Astrocyte (in vitro differentiated cells and primary cell): ENCODE measurements at regions not wholly inside any gene's neighbourhood (a gene's known extent, or its start where the extent isn't known, plus 50 kb on each side); places are given as distances from the start of the nearest gene placed in this dataset.

Source experiments
- DNase-seq: peaks from one replicate; pipeline ENCODE4 v3.0.0-alpha.2; 2010; ENCODE audit warnings: low read depth
- FAIRE-seq: peaks from 2 replicates; lab custom pipeline; 2011; peaks lifted over from hg19 to GRCh38; lab: Jason Lieb, UNC
- H2AFZ ChIP-seq: 2 replicates; pipeline ENCODE4 v1.6.0; 2012; ENCODE audit warnings: low read depth, low read length, inconsistent platforms
- H3K27ac ChIP-seq: 2 replicates; pipeline ENCODE4 v1.5.1; 2011; ENCODE audit warnings: low read depth, low read length, inconsistent platforms
- H3K27me3 ChIP-seq: 2 replicates; pipeline ENCODE4 v1.6.0; 2011; ENCODE audit warnings: low read length, inconsistent platforms; ENCODE audit not compliant: insufficient read depth
- H3K36me3 ChIP-seq: 2 replicates; pipeline ENCODE4 v1.5.1; 2011; ENCODE audit warnings: low read length, inconsistent platforms; ENCODE audit not compliant: insufficient read depth
- H3K4me1 ChIP-seq: 2 replicates; pipeline ENCODE4 v1.5.1; 2011; ENCODE audit warnings: low read length, inconsistent platforms; ENCODE audit not compliant: insufficient read depth
- H3K4me2 ChIP-seq: 2 replicates; pipeline ENCODE4 v1.6.0; 2012; ENCODE audit warnings: low read length, inconsistent platforms
- H3K4me3 ChIP-seq: 2 replicates; pipeline ENCODE4 v1.5.1; 2011; ENCODE audit warnings: low read depth, mild to moderate bottlenecking, low read length, inconsistent platforms; ENCODE audit not compliant: insufficient read depth
- H3K79me2 ChIP-seq: 2 replicates; pipeline ENCODE4 v1.6.0; 2012; ENCODE audit warnings: mild to moderate bottlenecking, low read length, inconsistent platforms; ENCODE audit not compliant: insufficient read depth
- H3K9ac ChIP-seq: 2 replicates; pipeline ENCODE4 v1.6.0; 2012; ENCODE audit warnings: mild to moderate bottlenecking, low read length, inconsistent platforms
- H3K9me3 ChIP-seq: 2 replicates; pipeline ENCODE4 v1.5.1; 2012; ENCODE audit warnings: low read depth, mild to moderate bottlenecking, low read length, inconsistent platforms; ENCODE audit not compliant: insufficient read depth
- H4K20me1 ChIP-seq: 2 replicates; pipeline ENCODE4 v1.6.0; 2012; ENCODE audit warnings: low read length, inconsistent platforms; ENCODE audit not compliant: insufficient read depth
- H3K27ac Mint-ChIP-seq: one replicate; pipeline ENCODE4 v1.8.0; 2021; ENCODE audit warnings: mild to moderate bottlenecking, mixed read lengths; ENCODE audit not compliant: unreplicated experiment
- H3K27me3 Mint-ChIP-seq: one replicate; pipeline ENCODE4 v1.8.0; 2021; ENCODE audit warnings: low read depth, mixed read lengths; ENCODE audit not compliant: unreplicated experiment
- H3K36me3 Mint-ChIP-seq: one replicate; pipeline ENCODE4 v1.8.0; 2021; ENCODE audit warnings: low read depth, mixed read lengths; ENCODE audit not compliant: unreplicated experiment
- H3K4me1 Mint-ChIP-seq: one replicate; pipeline ENCODE4 v1.8.0; 2021; ENCODE audit warnings: low read depth, mixed read lengths; ENCODE audit not compliant: unreplicated experiment
- H3K4me3 Mint-ChIP-seq: one replicate; pipeline ENCODE4 v1.8.0; 2021; ENCODE audit warnings: mild to moderate bottlenecking, moderate library complexity, mixed read lengths; ENCODE audit not compliant: unreplicated experiment
- H3K9me3 Mint-ChIP-seq: one replicate; pipeline ENCODE4 v1.8.0; 2021; ENCODE audit warnings: mild to moderate bottlenecking, mixed read lengths; ENCODE audit not compliant: unreplicated experiment
- CTCF ChIP-seq: IDR thresholded peaks from 2 replicates; pipeline ENCODE4 v1.5.1; 2011; ENCODE audit warnings: low read depth, mild to moderate bottlenecking, inconsistent platforms, low read length, moderate library complexity; ENCODE audit not compliant: insufficient read depth
- EZH2 ChIP-seq: IDR thresholded peaks from 2 replicates; pipeline ENCODE4 v1.6.1; 2012; ENCODE audit warnings: mild to moderate bottlenecking, low read length, inconsistent platforms; ENCODE audit not compliant: insufficient read depth

GRCh38 chr13:91014696-91015095 is 332.8 kb upstream of the MIR17HG start:
- Histone ChIP-seq H3K4me3 (no peak overlapping the region), H3K4me1 (no peaks in the 10 kb centered on the region), H3K9ac (no peak overlapping the region), H3K79me2 (no peaks in the 10 kb centered on the region), H2AFZ (no peak overlapping the region), H3K27ac (no peak overlapping the region), H4K20me1 (no peaks in the 10 kb centered on the region), H3K27me3 (no peaks in the 10 kb centered on the region), H3K36me3 (no peaks in the 10 kb centered on the region), H3K4me2 (no peak overlapping the region), H3K9me3 (no peaks in the 10 kb centered on the region)
- FAIRE-seq (no peak), DNase-seq (no peak)
- Mint-ChIP-seq H3K27ac (no peak overlapping the region), H3K9me3 (no peaks in the 10 kb centered on the region), H3K4me3 (no peak overlapping the region), H3K4me1 (no peaks in the 10 kb centered on the region), H3K27me3 (no peaks in the 10 kb centered on the region), H3K36me3 (no peaks in the 10 kb centered on the region)
- no peak for TF ChIP-seq EZH2
- TF ChIP-seq CTCF, result no peak

- no peak overlapping the region for H3K4me3 Mint-ChIP-seq
- no peaks in the 10 kb centered on the region for H3K27me3 ChIP-seq
- no peaks in the 10 kb centered on the region for H4K20me1 ChIP-seq
- H3K4me3 ChIP-seq, result no peak overlapping the region
- H3K4me2 ChIP-seq, result peak overlapping the region; percentile 53
- DNase-seq (peak; percentile 8), FAIRE-seq (no peak)
- H3K4me1 Mint-ChIP-seq, result no peaks in the 10 kb centered on the region
- H3K4me1 ChIP-seq, result no peaks in the 10 kb centered on the region
- no peaks in the 10 kb centered on the region for H3K79me2 ChIP-seq
- no peak overlapping the region for H3K27ac ChIP-seq
- H3K9ac ChIP-seq, result no peak overlapping the region
- H2AFZ ChIP-seq, result no peak overlapping the region
- TF ChIP-seq CTCF (peak; percentile 82), EZH2 (no peak)
- H3K36me3 ChIP-seq, result no peaks in the 10 kb centered on the region
- no peaks in the 10 kb centered on the region for H3K9me3 ChIP-seq
- H3K27me3 Mint-ChIP-seq, result no peaks in the 10 kb centered on the region
- no peak overlapping the region for H3K27ac Mint-ChIP-seq
- H3K9me3 Mint-ChIP-seq, result no peaks in the 10 kb centered on the region
- no peaks in the 10 kb centered on the region for H3K36me3 Mint-ChIP-seq
Measured at GRCh38 chr13:91017031-91017668, 330.3 kb upstream of the MIR17HG start.

GRCh38 chr13:91017669-91018053 is 329.8 kb upstream of the MIR17HG start:
- Histone ChIP-seq H3K4me1 (no peaks in the 10 kb centered on the region), H2AFZ (no peak overlapping the region)
- no peak overlapping the region for H3K4me3 Mint-ChIP-seq

More at GRCh38 chr13:91017669-91018053, 329.8 kb upstream of the MIR17HG start:
- Mint-ChIP-seq H3K36me3 (peaks cover 1% of the 10 kb centered on the region), H3K27me3 (no peaks in the 10 kb centered on the region), H3K9me3 (no peaks in the 10 kb centered on the region), H3K4me1 (peaks cover under 1% of the 10 kb centered on the region), H3K27ac (no peak overlapping the region)
- Histone ChIP-seq H3K9me3 (no peaks in the 10 kb centered on the region), H4K20me1 (no peaks in the 10 kb centered on the region), H3K36me3 (no peaks in the 10 kb centered on the region), H3K9ac (no peak overlapping the region), H3K4me3 (no peak overlapping the region), H3K27me3 (no peaks in the 10 kb centered on the region), H3K27ac (no peak overlapping the region), H3K79me2 (no peaks in the 10 kb centered on the region), H3K4me2 (peak overlapping the region; percentile 53)
- FAIRE-seq (no peak), DNase-seq (peak; percentile 0)
- TF ChIP-seq EZH2 (no peak), CTCF (no peak)
